ENCODE measurements at regions not wholly inside any gene's neighbourhood (a gene's known extent, or its start where the extent isn't known, plus 50 kb on each side); places are given as distances from the start of the nearest gene placed in this dataset.
"Not testable (repeated sequence)": the region's sequence is repeated elsewhere in the genome, so short reads cannot be mapped to it uniquely, and the experiment has no call there.

GRCh38 chr15:24786347-24786746, 110.8 kb downstream of the NPAP1 start:
- H3K9me3 ChIP-seq, result peaks cover 0 to 28% (median 15%) of the 10 kb centered on the region in 4 donors
- H3K36me3 ChIP-seq, result no peaks in the 10 kb centered on the region
- intact Hi-C loops (cut with DNase I; ENCODE audit: low total_unique reads), result no loop called here
- no peak overlapping the region for H3K4me3 ChIP-seq
- H3K4me1 ChIP-seq, result no peaks in the 10 kb centered on the region
- TF ChIP-seq POLR2A (IDR thresholded peaks at IDR 0.05) (no peak), EP300 (IDR thresholded peaks at IDR 0.05) (no peak), CTCF (IDR thresholded peaks at IDR 0.05) (no peak), POLR2AphosphoS5 (IDR thresholded peaks at IDR 0.05) (no peak)
- WGBS, 5 donors, result 57 to 81% (median 70%) methylated on average over 1 of the region's 1 CpG
- peaks cover 0 to 6% (median 0%) of the 10 kb centered on the region in 3 donors for H3K27me3 ChIP-seq
- H3K27ac ChIP-seq, result no peak overlapping the region
- no peak for DNase-seq

- H3K27me3 ChIP-seq; H3K36me3 ChIP-seq; H3K27ac ChIP-seq; H3K4me1 ChIP-seq; H3K4me3 ChIP-seq; intact Hi-C loops (cut with DNase I; ENCODE audit: low total_unique reads); DNase-seq: not testable (repeated sequence)
- 60 to 73% (median 72%) methylated on average over 6 of the region's 6 CpGs for WGBS, 5 donors
- H3K9me3 ChIP-seq, result peaks cover 0 to 37% (median 9%) of the 10 kb centered on the region in 4 donors
Observed at GRCh38 chr15:24802624-24803023, 127.0 kb downstream of the NPAP1 start.

- Histone ChIP-seq H3K36me3 (no peaks in the 10 kb centered on the region), H3K9me3 (peaks cover 0 to 38% (median 4%) of the 10 kb centered on the region in 4 donors), H3K27me3 (peaks cover 0 to 8% (median 0%) of the 10 kb centered on the region in 3 donors), H3K4me1 (no peaks in the 10 kb centered on the region), H3K27ac (no peak overlapping the region), H3K4me3 (no peak overlapping the region)
- WGBS, 5 donors, result 56 to 71% (median 63%) methylated on average over 2 of the region's 2 CpGs
- intact Hi-C loops (cut with DNase I; ENCODE audit: low total_unique reads), result no loop called here
- TF ChIP-seq EP300 (IDR thresholded peaks at IDR 0.05), result no peak
- no peak for TF ChIP-seq POLR2AphosphoS5 (IDR thresholded peaks at IDR 0.05)
- TF ChIP-seq POLR2A (IDR thresholded peaks at IDR 0.05), result no peak
- no peak for TF ChIP-seq CTCF (IDR thresholded peaks at IDR 0.05)
- no peak for DNase-seq
Observed at GRCh38 chr15:24819680-24820079, 135.1 kb upstream of the SNRPN start.

- H3K9me3 ChIP-seq, result peaks cover 0 to 46% (median 6%) of the 10 kb centered on the region in 4 donors
- H3K27me3 ChIP-seq, result peaks cover 0 to 11% (median 0%) of the 10 kb centered on the region in 3 donors
- intact Hi-C loops (cut with DNase I; ENCODE audit: low total_unique reads), result no loop called here
- H3K27ac ChIP-seq, result no peak overlapping the region
- WGBS, 5 donors, result 37 to 45% (median 39%) methylated on average over 11 of the region's 11 CpGs
- no peak for TF ChIP-seq POLR2A (IDR thresholded peaks at IDR 0.05)
- TF ChIP-seq EP300 (IDR thresholded peaks at IDR 0.05), result no peak
- no peak for TF ChIP-seq CTCF (IDR thresholded peaks at IDR 0.05)
- TF ChIP-seq POLR2AphosphoS5 (IDR thresholded peaks at IDR 0.05), result no peak
- DNase-seq, result peak in 1 of 2 donors; percentile 71
- H3K4me3 ChIP-seq, result no peak overlapping the region
- no peaks in the 10 kb centered on the region for H3K36me3 ChIP-seq
- H3K4me1 ChIP-seq, result no peaks in the 10 kb centered on the region
Observed at GRCh38 chr15:24823473-24823872, 131.3 kb upstream of the SNRPN start.

- no peak for TF ChIP-seq POLR2AphosphoS5 (IDR thresholded peaks at IDR 0.05)
- DNase-seq, result no peak
- intact Hi-C loops (cut with DNase I; ENCODE audit: low total_unique reads), result no loop called here
- H3K36me3 ChIP-seq, result no peaks in the 10 kb centered on the region
- no peak overlapping the region for H3K4me3 ChIP-seq
- no peak overlapping the region for H3K27ac ChIP-seq
- 67 to 79% (median 77%) methylated on average over 7 of the region's 7 CpGs for WGBS, 5 donors
- peaks cover 0 to 24% (median 13%) of the 10 kb centered on the region in 4 donors for H3K9me3 ChIP-seq
- no peaks in the 10 kb centered on the region for H3K27me3 ChIP-seq
- H3K4me1 ChIP-seq, result no peaks in the 10 kb centered on the region
Observed at GRCh38 chr15:24832282-24832681, 122.5 kb upstream of the SNRPN start.

Data from stomach (tissue), 8 donors.